ENCODE measurements at regions not wholly inside any gene's neighbourhood (a gene's known extent, or its start where the extent isn't known, plus 50 kb on each side); places are given as distances from the start of the nearest gene placed in this dataset.

DNA sequence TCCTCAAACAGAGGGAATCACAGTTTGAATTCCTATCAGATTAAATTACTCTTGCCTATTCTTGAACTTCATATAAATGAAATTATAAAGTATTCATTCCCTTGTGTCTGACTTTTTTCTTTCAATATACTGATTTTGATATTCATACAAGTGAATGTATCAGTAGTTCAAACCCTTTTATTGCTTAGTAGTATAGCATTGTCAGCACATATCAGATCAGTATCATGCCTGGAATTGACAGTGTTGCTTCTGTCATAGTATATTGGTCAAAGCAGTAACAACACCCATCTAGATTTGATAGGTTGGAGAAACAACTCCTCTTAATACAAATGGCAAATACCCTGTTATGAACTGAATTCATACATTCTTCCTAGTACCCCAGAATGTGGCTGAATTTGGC is 89.1 kb upstream of the SLC35F1 start (continued):
- TF ChIP-seq, protein P1, sequence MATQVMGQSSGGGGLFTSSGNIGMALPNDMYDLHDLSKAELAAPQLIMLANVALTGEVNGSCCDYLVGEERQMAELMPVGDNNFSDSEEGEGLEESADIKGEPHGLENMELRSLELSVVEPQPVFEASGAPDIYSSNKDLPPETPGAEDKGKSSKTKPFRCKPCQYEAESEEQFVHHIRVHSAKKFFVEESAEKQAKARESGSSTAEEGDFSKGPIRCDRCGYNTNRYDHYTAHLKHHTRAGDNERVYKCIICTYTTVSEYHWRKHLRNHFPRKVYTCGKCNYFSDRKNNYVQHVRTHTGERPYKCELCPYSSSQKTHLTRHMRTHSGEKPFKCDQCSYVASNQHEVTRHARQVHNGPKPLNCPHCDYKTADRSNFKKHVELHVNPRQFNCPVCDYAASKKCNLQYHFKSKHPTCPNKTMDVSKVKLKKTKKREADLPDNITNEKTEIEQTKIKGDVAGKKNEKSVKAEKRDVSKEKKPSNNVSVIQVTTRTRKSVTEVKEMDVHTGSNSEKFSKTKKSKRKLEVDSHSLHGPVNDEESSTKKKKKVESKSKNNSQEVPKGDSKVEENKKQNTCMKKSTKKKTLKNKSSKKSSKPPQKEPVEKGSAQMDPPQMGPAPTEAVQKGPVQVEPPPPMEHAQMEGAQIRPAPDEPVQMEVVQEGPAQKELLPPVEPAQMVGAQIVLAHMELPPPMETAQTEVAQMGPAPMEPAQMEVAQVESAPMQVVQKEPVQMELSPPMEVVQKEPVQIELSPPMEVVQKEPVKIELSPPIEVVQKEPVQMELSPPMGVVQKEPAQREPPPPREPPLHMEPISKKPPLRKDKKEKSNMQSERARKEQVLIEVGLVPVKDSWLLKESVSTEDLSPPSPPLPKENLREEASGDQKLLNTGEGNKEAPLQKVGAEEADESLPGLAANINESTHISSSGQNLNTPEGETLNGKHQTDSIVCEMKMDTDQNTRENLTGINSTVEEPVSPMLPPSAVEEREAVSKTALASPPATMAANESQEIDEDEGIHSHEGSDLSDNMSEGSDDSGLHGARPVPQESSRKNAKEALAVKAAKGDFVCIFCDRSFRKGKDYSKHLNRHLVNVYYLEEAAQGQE (IDR thresholded peaks at IDR 0.05), result no peak
- no peak for TF ChIP-seq JUND (IDR thresholded peaks at IDR 0.05)
- TF ChIP-seq, protein P2, sequence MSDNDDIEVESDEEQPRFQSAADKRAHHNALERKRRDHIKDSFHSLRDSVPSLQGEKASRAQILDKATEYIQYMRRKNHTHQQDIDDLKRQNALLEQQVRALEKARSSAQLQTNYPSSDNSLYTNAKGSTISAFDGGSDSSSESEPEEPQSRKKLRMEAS (IDR thresholded peaks at IDR 0.05), result no peak
- TF ChIP-seq, protein P3, sequence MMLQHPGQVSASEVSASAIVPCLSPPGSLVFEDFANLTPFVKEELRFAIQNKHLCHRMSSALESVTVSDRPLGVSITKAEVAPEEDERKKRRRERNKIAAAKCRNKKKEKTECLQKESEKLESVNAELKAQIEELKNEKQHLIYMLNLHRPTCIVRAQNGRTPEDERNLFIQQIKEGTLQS (IDR thresholded peaks at IDR 0.05), result no peak
- no peak for TF ChIP-seq GABPA (IDR thresholded peaks at IDR 0.05 in 1 of 2, conservative IDR thresholded peaks at IDR 0.05 in 1 of 2)
- TF ChIP-seq RXRA (IDR thresholded peaks at IDR 0.05), result no peak

DNA sequence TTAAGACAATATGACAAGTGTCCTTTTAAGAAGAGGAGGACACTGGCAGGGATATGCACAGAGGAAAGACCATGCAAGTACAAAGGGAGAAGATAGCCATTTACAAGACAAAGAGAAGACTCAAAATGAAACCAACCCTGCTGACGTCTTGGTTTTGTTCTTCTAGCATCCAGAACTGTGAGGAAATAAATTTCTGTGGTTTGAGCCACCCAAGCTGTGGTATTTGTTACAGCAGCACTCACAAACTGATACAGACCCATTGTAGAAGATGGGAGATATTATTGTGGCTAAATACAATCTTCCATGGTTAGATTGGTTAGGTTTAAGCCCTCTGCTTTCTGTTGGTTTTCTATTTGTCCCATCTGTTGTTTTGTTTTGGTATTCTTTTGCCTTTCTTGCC is 88.6 kb upstream of the SLC35F1 start:
- Histone ChIP-seq H3K9ac (ENCODE audit: low read depth in 1 of 2, low read length in 2 of 2) (no peak overlapping the region), H3K27me3 (ENCODE audit: control insufficient read depth in 4 of 4, insufficient read depth in 4 of 4, low read length in 3 of 4) (peaks cover 0 to 2% (median 0%) of the 10 kb centered on the region in 4 donors), H3K9me3 (ENCODE audit: control insufficient read depth in 4 of 4, low read length in 3 of 4) (peaks cover 0 to 5% (median 0%) of the 10 kb centered on the region in 4 donors), H3K36me3 (ENCODE audit: control insufficient read depth in 4 of 4, insufficient read depth in 3 of 4, low read depth in 1 of 4, low read length in 3 of 4) (no peaks in the 10 kb centered on the region), H3K4me1 (ENCODE audit: control insufficient read depth in 4 of 4, insufficient read depth in 4 of 4, low read length in 3 of 4) (no peaks in the 10 kb centered on the region), H3K4me3 (ENCODE audit: low read depth in 1 of 3, low read length in 3 of 3) (no peak overlapping the region), H3K27ac (ENCODE audit: low read depth in 1 of 2, low read length in 2 of 2) (no peak overlapping the region)
- 13% methylated on average over 1 of the region's 1 CpG for whole genome bisulfite sequencing
- DNase-seq (ENCODE audit: low spot score), result no peak
- TF ChIP-seq, protein P1 (IDR thresholded peaks at IDR 0.05), result no peak
- TF ChIP-seq HNF4A (conservative IDR thresholded peaks at IDR 0.05) (no peak), HNF4G (IDR thresholded peaks at IDR 0.05) (no peak), JUND (IDR thresholded peaks at IDR 0.05) (no peak), GABPA (IDR thresholded peaks at IDR 0.05 in 1 of 2, conservative IDR thresholded peaks at IDR 0.05 in 1 of 2) (no peak), NR2F2 (IDR thresholded peaks at IDR 0.05) (no peak)
- TF ChIP-seq, protein P4, sequence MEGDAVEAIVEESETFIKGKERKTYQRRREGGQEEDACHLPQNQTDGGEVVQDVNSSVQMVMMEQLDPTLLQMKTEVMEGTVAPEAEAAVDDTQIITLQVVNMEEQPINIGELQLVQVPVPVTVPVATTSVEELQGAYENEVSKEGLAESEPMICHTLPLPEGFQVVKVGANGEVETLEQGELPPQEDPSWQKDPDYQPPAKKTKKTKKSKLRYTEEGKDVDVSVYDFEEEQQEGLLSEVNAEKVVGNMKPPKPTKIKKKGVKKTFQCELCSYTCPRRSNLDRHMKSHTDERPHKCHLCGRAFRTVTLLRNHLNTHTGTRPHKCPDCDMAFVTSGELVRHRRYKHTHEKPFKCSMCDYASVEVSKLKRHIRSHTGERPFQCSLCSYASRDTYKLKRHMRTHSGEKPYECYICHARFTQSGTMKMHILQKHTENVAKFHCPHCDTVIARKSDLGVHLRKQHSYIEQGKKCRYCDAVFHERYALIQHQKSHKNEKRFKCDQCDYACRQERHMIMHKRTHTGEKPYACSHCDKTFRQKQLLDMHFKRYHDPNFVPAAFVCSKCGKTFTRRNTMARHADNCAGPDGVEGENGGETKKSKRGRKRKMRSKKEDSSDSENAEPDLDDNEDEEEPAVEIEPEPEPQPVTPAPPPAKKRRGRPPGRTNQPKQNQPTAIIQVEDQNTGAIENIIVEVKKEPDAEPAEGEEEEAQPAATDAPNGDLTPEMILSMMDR (IDR thresholded peaks at IDR 0.05; ENCODE audit: low read depth, low read length, missing input control), result no peak
- TF ChIP-seq, protein P2 (IDR thresholded peaks at IDR 0.05), result no peak
- TF ChIP-seq, protein P3 (IDR thresholded peaks at IDR 0.05), result no peak
- TF ChIP-seq, protein P5, sequence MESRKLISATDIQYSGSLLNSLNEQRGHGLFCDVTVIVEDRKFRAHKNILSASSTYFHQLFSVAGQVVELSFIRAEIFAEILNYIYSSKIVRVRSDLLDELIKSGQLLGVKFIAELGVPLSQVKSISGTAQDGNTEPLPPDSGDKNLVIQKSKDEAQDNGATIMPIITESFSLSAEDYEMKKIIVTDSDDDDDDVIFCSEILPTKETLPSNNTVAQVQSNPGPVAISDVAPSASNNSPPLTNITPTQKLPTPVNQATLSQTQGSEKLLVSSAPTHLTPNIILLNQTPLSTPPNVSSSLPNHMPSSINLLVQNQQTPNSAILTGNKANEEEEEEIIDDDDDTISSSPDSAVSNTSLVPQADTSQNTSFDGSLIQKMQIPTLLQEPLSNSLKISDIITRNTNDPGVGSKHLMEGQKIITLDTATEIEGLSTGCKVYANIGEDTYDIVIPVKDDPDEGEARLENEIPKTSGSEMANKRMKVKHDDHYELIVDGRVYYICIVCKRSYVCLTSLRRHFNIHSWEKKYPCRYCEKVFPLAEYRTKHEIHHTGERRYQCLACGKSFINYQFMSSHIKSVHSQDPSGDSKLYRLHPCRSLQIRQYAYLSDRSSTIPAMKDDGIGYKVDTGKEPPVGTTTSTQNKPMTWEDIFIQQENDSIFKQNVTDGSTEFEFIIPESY (IDR thresholded peaks at IDR 0.05), result no peak
